Body of pancreas (tissue), 4 donors: ENCODE measurements at regions not wholly inside any gene's neighbourhood (a gene's known extent, or its start where the extent isn't known, plus 50 kb on each side); places are given as distances from the start of the nearest gene placed in this dataset.

ENCODE experiments used
- ATAC-seq: fragments of 150-250 bp; one replicate; pipeline ENCODE4 v1.9.1; 2016
- DNase-seq, 4 donors: peaks; one replicate each; pipeline ENCODE4 v3.0.0-alpha.2; 2019
- H3K27ac ChIP-seq, 4 donors: fragments of 200-600 bp; sonication (generic); 1 replicate in 3 of 4; 2 replicates in 1 of 4; pipeline versions ENCODE4 v1.5.1 to v1.6.1; 2016 to 2019; ENCODE audit warnings: mild to moderate bottlenecking in 1 of 4, mixed read lengths in 1 of 4, moderate library complexity in 1 of 4
- H3K27me3 ChIP-seq, 2 donors: fragments of 200-600 bp; sonication (generic); one replicate each; pipeline ENCODE4 v1.6.0; 2016; ENCODE audit warnings: mild to moderate bottlenecking in 1 of 2
- H3K36me3 ChIP-seq, 2 donors: fragments of 200-600 bp; sonication (generic); replicated peaks in 1 of 2; 2 replicates each; pipeline ENCODE4 v1.5.1; 2016; ENCODE audit warnings: low read depth in 2 of 2; ENCODE audit not compliant: insufficient read depth in 1 of 2
- H3K4me1 ChIP-seq: fragments of 200-600 bp; sonication (generic); one replicate; pipeline ENCODE4 v1.6.0; 2016
- H3K4me3 ChIP-seq, 2 donors: fragments of 200-600 bp; sonication (generic); 1 replicate in 1 of 2; 2 replicates in 1 of 2; pipeline ENCODE4 v1.5.1; 2016 to 2019
- H3K9me3 ChIP-seq, 3 donors: fragments of 200-600 bp; sonication (generic); 1 replicate in 2 of 3; 2 replicates in 1 of 3; pipeline ENCODE4 v1.5.1; 2016
- POLR2A ChIP-seq, 3 donors: fragments of 450-650 bp; IDR thresholded peaks; one replicate each; pipeline ENCODE4 v1.6.1; 2016; ENCODE audit warnings: antibody characterized with exemption in 3 of 3, mild to moderate bottlenecking in 2 of 3
- WGBS, 2 donors: methylation state at CpG; one replicate each; pipeline ENCODE4 v1.1.5; 2017; 5-methylcytosine and 5-hydroxymethylcytosine counted together
- intact Hi-C: fragments of 100-400 bp; cut with DNase I; formaldehyde crosslinking; loops from one replicate; pipeline ENCODE4 v1.15.1; 2023
- TF ChIP-seq, protein P1 (sequence below), 7 experiments: fragments of 450-650 bp in 4 of 7; fragments of 200-600 bp in 3 of 7; sonication (generic) in 3 of 7; IDR thresholded peaks; one replicate each; pipeline ENCODE4 v1.5.1; 2016 to 2019; ENCODE audit warnings: antibody characterized with exemption in 7 of 7

DNA sequence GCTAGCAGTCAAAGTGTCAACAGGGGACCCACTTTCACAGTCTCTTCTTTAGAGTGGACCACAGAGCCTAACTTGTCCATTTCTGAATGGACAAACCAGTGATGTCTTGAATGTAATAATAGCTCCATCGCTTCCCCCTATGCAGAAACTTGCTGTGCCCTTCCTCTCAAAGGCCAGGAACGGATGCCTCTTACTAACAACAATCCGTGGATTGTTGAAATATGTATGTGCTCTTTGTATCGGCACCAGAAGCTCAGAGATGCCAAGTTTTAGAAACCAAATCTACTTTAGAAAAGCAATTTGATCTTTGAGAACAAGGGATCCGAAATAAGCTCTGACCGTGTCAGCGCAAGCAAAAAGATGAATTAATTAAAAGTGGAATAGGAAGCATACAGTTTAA lies 259.5 kb upstream of the POU2AF2 start:
- ATAC-seq (no peak), DNase-seq (no peak)
- Histone ChIP-seq H3K27ac (no peak overlapping the region), H3K4me1 (no peaks in the 10 kb centered on the region), H3K4me3 (no peak overlapping the region), H3K27me3 (no peaks in the 10 kb centered on the region), H3K36me3 (no peaks in the 10 kb centered on the region), H3K9me3 (no peaks in the 10 kb centered on the region)
- WGBS, 2 donors: 68 to 76% methylated on average over 7 of the region's 7 CpGs
- intact Hi-C loops: no loop called here
- TF ChIP-seq, protein P1, sequence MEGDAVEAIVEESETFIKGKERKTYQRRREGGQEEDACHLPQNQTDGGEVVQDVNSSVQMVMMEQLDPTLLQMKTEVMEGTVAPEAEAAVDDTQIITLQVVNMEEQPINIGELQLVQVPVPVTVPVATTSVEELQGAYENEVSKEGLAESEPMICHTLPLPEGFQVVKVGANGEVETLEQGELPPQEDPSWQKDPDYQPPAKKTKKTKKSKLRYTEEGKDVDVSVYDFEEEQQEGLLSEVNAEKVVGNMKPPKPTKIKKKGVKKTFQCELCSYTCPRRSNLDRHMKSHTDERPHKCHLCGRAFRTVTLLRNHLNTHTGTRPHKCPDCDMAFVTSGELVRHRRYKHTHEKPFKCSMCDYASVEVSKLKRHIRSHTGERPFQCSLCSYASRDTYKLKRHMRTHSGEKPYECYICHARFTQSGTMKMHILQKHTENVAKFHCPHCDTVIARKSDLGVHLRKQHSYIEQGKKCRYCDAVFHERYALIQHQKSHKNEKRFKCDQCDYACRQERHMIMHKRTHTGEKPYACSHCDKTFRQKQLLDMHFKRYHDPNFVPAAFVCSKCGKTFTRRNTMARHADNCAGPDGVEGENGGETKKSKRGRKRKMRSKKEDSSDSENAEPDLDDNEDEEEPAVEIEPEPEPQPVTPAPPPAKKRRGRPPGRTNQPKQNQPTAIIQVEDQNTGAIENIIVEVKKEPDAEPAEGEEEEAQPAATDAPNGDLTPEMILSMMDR (IDR thresholded peaks at IDR 0.05): no peak
- no peak for TF ChIP-seq POLR2A (IDR thresholded peaks at IDR 0.05)

DNA sequence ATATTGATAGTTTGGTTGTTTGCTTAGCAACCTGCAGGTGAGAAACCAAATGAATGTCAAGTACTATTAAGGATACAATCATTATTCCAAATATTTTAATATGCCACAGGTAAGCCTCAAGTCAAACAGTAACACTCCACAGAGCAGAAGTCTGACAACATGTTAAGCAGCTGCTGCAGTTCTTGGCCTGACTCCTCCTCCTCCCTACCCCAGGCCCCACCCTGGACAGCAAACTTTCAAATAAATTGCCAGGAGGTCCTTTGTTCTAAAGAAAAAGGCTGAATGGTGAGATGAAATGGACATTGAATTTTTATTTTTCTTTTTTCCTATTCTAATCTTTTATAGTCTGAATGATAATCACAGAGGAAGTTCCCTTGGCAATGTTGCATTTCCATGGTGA lies 260.0 kb upstream of the POU2AF2 start:
- ATAC-seq (no peak), DNase-seq (no peak)
- Histone ChIP-seq H3K9me3 (no peaks in the 10 kb centered on the region), H3K36me3 (no peaks in the 10 kb centered on the region), H3K4me1 (no peaks in the 10 kb centered on the region), H3K4me3 (no peak overlapping the region), H3K27me3 (no peaks in the 10 kb centered on the region), H3K27ac (no peak overlapping the region)
- intact Hi-C loops: no loop called here
- TF ChIP-seq, protein P1 (IDR thresholded peaks at IDR 0.05): no peak
- TF ChIP-seq POLR2A (IDR thresholded peaks at IDR 0.05): no peak

DNA sequence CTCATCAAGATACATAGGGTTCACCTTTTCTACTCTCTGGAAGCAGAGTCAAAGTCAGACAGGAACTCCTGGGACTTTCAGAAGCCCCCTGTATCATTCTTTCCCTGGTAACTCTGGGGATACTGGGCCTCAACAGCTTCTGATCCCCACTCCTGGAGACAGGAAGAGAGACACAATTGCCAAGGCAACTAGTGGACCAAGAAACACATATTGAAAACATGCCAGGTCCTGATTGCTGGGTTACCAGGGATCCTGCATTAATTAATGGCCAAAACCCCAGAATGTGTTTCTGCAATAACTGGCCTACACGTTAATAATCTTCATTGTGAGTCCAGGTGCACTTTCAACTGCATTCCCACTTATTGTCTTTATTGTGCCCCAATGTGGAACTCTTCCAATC lies 260.8 kb upstream of the POU2AF2 start:
- WGBS, 2 donors: 33 to 58% methylated on average over 1 of the region's 1 CpG
- ATAC-seq (no peak), DNase-seq (no peak)
- Histone ChIP-seq H3K27me3 (no peaks in the 10 kb centered on the region), H3K36me3 (no peaks in the 10 kb centered on the region), H3K4me3 (no peak overlapping the region), H3K9me3 (no peaks in the 10 kb centered on the region), H3K27ac (no peak overlapping the region), H3K4me1 (no peaks in the 10 kb centered on the region)
- TF ChIP-seq POLR2A (IDR thresholded peaks at IDR 0.05): no peak
- TF ChIP-seq, protein P1 (IDR thresholded peaks at IDR 0.05): no peak
- intact Hi-C loops: no loop called here

DNA sequence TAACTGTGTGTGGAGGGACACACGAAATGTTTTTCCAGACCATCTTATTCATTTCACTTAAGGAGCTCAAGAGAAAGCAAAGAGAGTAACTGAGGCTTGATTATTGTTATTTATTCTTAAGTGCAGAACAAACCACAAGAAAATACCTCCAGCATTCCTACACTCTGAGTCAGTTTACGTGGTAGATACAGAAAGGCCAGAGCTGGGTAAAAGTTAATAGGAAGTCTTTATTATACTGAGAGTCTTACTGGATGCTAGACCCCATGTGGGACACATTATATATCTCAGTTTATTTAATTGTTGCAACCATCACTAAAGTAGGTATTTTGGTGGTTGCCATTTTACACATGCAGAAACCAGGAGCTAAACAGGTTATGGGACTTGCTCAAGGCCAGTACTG lies 261.4 kb upstream of the POU2AF2 start:
- ATAC-seq (no peak), DNase-seq (no peak)
- no peak overlapping the region for H3K4me3 ChIP-seq
- H3K4me1 ChIP-seq: no peaks in the 10 kb centered on the region
- intact Hi-C loops: no loop called here
- no peaks in the 10 kb centered on the region for H3K27me3 ChIP-seq
- no peak overlapping the region for H3K27ac ChIP-seq
- TF ChIP-seq, protein P1 (IDR thresholded peaks at IDR 0.05): no peak
- no peak for TF ChIP-seq POLR2A (IDR thresholded peaks at IDR 0.05)
- WGBS, 2 donors: 59 to 67% methylated on average over 2 of the region's 2 CpGs
- no peaks in the 10 kb centered on the region for H3K36me3 ChIP-seq
- H3K9me3 ChIP-seq: no peaks in the 10 kb centered on the region

DNA sequence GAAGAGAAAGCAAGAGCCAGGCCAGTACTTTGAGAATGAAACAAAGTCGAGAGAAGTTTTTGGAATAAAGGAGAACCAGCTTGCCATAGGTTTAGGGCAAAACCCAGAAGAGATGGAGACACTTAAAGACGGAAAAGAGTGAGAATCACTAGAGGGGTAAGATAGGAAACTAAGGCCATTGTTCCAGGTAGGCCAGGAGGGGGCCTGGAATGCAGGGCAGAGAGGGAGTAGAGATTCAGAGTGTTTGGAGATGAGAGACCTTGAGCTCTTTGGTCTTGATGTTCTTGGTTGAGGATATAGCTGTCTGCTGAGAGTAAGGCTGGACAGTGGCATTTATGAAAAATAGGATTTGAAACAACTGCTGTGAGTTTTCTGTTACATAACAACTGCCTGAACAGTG lies 263.3 kb upstream of the POU2AF2 start:
- H3K9me3 ChIP-seq: no peaks in the 10 kb centered on the region
- no peaks in the 10 kb centered on the region for H3K36me3 ChIP-seq
- intact Hi-C loops: no loop called here
- DNase-seq (no peak), ATAC-seq (no peak)
- H3K27ac ChIP-seq: no peak overlapping the region
- H3K27me3 ChIP-seq: no peaks in the 10 kb centered on the region
- 54 to 59% methylated on average over 2 of the region's 2 CpGs for WGBS, 2 donors
- TF ChIP-seq, protein P1 (IDR thresholded peaks at IDR 0.05): no peak
- no peak for TF ChIP-seq POLR2A (IDR thresholded peaks at IDR 0.05)
- no peaks in the 10 kb centered on the region for H3K4me1 ChIP-seq
- no peak overlapping the region for H3K4me3 ChIP-seq
